ENCODE measurements at regions not wholly inside any gene's neighbourhood (a gene's known extent, or its start where the extent isn't known, plus 50 kb on each side); places are given as distances from the start of the nearest gene placed in this dataset.

DNA sequence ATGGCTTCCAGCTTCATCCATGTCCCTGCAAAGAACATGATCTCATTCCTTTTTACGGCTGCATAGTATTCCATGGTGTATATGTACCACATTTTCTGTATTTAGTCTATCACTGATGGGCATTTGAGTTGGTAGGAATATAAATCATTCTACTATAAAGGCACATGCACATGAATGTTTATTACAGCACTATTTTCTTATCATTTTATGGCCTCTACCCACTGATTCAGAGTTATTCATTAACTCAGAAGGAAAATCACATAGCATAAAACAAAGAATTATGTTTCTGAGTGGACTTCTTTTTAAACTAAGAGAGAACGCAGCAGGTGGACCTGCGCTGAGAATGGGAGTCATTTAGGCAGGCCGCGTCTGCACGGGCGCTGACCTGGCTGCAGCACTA lies 619.6 kb downstream of the FBXO15 start:
- TF ChIP-seq, protein P1, sequence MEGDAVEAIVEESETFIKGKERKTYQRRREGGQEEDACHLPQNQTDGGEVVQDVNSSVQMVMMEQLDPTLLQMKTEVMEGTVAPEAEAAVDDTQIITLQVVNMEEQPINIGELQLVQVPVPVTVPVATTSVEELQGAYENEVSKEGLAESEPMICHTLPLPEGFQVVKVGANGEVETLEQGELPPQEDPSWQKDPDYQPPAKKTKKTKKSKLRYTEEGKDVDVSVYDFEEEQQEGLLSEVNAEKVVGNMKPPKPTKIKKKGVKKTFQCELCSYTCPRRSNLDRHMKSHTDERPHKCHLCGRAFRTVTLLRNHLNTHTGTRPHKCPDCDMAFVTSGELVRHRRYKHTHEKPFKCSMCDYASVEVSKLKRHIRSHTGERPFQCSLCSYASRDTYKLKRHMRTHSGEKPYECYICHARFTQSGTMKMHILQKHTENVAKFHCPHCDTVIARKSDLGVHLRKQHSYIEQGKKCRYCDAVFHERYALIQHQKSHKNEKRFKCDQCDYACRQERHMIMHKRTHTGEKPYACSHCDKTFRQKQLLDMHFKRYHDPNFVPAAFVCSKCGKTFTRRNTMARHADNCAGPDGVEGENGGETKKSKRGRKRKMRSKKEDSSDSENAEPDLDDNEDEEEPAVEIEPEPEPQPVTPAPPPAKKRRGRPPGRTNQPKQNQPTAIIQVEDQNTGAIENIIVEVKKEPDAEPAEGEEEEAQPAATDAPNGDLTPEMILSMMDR (IDR thresholded peaks at IDR 0.05; ENCODE audit: low read depth, low read length): no peak
- TF ChIP-seq EZH2phosphoT487 (IDR thresholded peaks at IDR 0.05; ENCODE audit: low read depth): no peak

Data from OCI-LY3 (cell line).